Activated naive CD8-positive, alpha-beta T cell treated with anti-CD3 and anti-CD28 coated beads for 36 hours (primary cell): ENCODE measurements at regions not wholly inside any gene's neighbourhood (a gene's known extent, or its start where the extent isn't known, plus 50 kb on each side); places are given as distances from the start of the nearest gene placed in this dataset.

Experiments
- DNase-seq: peaks from one replicate; pipeline ENCODE4 v3.0.0; 2021
- H3K27ac Mint-ChIP-seq: one replicate; pipeline ENCODE4 v1.8.0; 2022; ENCODE audit warnings: mild to moderate bottlenecking, moderate library complexity, mixed read lengths
- H3K27me3 Mint-ChIP-seq: one replicate; pipeline ENCODE4 v1.8.0; 2022; ENCODE audit warnings: mild to moderate bottlenecking, mixed read lengths
- H3K36me3 Mint-ChIP-seq: one replicate; pipeline ENCODE4 v1.8.0; 2021; ENCODE audit warnings: mild to moderate bottlenecking, mixed read lengths
- H3K4me1 Mint-ChIP-seq: one replicate; pipeline ENCODE4 v1.8.0; 2021; ENCODE audit warnings: mixed read lengths
- H3K4me3 Mint-ChIP-seq: one replicate; pipeline ENCODE4 v1.8.0; 2022; ENCODE audit warnings: mild to moderate bottlenecking, moderate library complexity, mixed read lengths
- H3K9me3 Mint-ChIP-seq: one replicate; pipeline ENCODE4 v1.8.0; 2022; ENCODE audit warnings: mixed read lengths

GRCh38 chr10:43752682-43753081, 104.0 kb upstream of the ZNF32 start:
- no peaks in the 10 kb centered on the region for H3K36me3 Mint-ChIP-seq
- no peak for DNase-seq
- H3K27me3 Mint-ChIP-seq, result no peaks in the 10 kb centered on the region
- no peak overlapping the region for H3K4me3 Mint-ChIP-seq
- H3K9me3 Mint-ChIP-seq, result no peaks in the 10 kb centered on the region
- H3K27ac Mint-ChIP-seq, result no peak overlapping the region
- H3K4me1 Mint-ChIP-seq, result no peaks in the 10 kb centered on the region

DNA sequence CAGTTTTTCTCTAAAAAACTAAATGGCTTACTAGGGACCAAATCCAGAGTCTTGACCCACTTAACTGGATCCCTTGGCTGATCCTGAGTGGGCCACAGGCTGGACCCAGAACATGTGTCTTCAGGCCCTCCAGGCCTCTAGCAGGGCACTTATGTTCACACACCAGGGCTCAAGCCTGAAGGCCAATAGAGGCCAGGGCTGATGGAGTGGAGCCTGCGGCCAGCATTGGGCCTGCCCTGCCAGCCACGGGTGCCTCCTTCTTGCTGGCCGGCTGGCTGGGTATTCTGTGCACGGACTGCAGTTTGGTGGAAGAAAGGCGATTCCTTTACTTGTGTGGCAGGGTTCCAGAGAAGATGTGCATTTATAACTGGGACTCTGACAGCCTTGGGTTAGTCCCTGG, 103.0 kb upstream of the ZNF32 start:
- Mint-ChIP-seq H3K4me3 (no peak overlapping the region), H3K27me3 (no peaks in the 10 kb centered on the region), H3K9me3 (no peaks in the 10 kb centered on the region), H3K36me3 (no peaks in the 10 kb centered on the region), H3K4me1 (no peaks in the 10 kb centered on the region), H3K27ac (no peak overlapping the region)
- no peak for DNase-seq

- Mint-ChIP-seq H3K4me3 (no peak overlapping the region), H3K9me3 (no peaks in the 10 kb centered on the region), H3K36me3 (no peaks in the 10 kb centered on the region), H3K27me3 (no peaks in the 10 kb centered on the region), H3K27ac (no peak overlapping the region), H3K4me1 (no peaks in the 10 kb centered on the region)
- DNase-seq, result no peak
Measured at GRCh38 chr10:43749940-43750552, 101.4 kb upstream of the ZNF32 start.

GRCh38 chr10:43749145-43749576, 100.5 kb upstream of the ZNF32 start:
- no peaks in the 10 kb centered on the region for H3K9me3 Mint-ChIP-seq
- H3K36me3 Mint-ChIP-seq, result no peaks in the 10 kb centered on the region
- no peak overlapping the region for H3K4me3 Mint-ChIP-seq
- no peaks in the 10 kb centered on the region for H3K4me1 Mint-ChIP-seq
- no peak overlapping the region for H3K27ac Mint-ChIP-seq
- no peak for DNase-seq
- no peaks in the 10 kb centered on the region for H3K27me3 Mint-ChIP-seq

GRCh38 chr10:43748560-43748959, 99.9 kb upstream of the ZNF32 start:
- H3K36me3 Mint-ChIP-seq, result no peaks in the 10 kb centered on the region
- H3K9me3 Mint-ChIP-seq, result no peaks in the 10 kb centered on the region
- H3K27me3 Mint-ChIP-seq, result no peaks in the 10 kb centered on the region
- no peak overlapping the region for H3K4me3 Mint-ChIP-seq
- no peak overlapping the region for H3K27ac Mint-ChIP-seq
- H3K4me1 Mint-ChIP-seq, result no peaks in the 10 kb centered on the region
- DNase-seq, result no peak

DNA sequence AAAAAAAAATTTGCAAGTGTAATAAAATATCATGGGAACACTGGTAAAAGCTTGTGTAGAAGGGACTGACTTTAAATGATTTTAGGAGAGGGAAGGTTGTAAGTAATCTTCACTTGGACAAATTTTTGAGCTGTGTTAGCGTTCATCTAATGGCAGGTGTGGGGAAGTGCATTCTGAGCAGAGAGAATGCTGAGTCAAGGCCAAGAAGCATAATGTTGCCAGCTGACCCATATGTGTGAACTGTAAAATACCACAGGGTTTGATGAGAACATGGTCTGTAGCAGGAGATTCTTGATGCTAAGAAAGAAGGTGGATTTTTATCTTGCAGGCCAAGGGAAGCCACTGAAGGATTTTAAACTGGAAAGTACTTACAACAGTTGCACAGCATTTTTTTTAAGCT, 98.2 kb upstream of the ZNF32 start:
- no peaks in the 10 kb centered on the region for H3K36me3 Mint-ChIP-seq

GRCh38 chr10:43739161-43739560, 90.5 kb upstream of the ZNF32 start:
- Mint-ChIP-seq H3K9me3 (no peaks in the 10 kb centered on the region), H3K27ac (no peak overlapping the region), H3K4me1 (peaks cover 5% of the 10 kb centered on the region), H3K36me3 (no peaks in the 10 kb centered on the region), H3K4me3 (no peak overlapping the region), H3K27me3 (peaks cover 2% of the 10 kb centered on the region)
- no peak for DNase-seq

More for the DNA sequence above, 98.2 kb upstream of the ZNF32 start:
- Mint-ChIP-seq H3K27me3 (no peaks in the 10 kb centered on the region), H3K4me3 (no peak overlapping the region), H3K27ac (no peak overlapping the region), H3K9me3 (no peaks in the 10 kb centered on the region), H3K4me1 (no peaks in the 10 kb centered on the region)
- no peak for DNase-seq

DNA sequence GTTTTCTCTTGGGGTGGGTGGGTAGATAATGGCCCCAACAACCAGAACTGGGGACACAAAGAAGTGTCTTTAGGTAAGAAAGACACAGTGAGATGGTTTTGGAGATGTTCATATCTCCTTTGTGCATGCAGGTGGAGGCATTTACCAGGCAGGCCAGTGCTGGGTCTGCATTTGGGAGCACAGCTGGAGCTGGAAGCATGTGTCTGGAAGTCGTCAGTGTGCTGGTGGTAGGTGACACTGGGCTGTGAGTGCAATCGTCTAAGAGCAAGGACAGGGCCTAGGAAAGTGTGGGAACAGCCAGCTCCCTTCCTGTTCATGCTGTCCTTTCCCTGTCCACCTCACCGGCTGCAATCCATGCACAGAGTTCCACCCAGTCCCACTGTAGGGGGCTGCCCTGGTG, 88.3 kb upstream of the ZNF32 start:
- Mint-ChIP-seq H3K36me3 (no peaks in the 10 kb centered on the region), H3K9me3 (peaks cover 1% of the 10 kb centered on the region), H3K4me1 (peaks cover 6% of the 10 kb centered on the region), H3K27me3 (peaks cover 5% of the 10 kb centered on the region), H3K4me3 (no peak overlapping the region), H3K27ac (no peak overlapping the region)
- DNase-seq, result no peak

DNA sequence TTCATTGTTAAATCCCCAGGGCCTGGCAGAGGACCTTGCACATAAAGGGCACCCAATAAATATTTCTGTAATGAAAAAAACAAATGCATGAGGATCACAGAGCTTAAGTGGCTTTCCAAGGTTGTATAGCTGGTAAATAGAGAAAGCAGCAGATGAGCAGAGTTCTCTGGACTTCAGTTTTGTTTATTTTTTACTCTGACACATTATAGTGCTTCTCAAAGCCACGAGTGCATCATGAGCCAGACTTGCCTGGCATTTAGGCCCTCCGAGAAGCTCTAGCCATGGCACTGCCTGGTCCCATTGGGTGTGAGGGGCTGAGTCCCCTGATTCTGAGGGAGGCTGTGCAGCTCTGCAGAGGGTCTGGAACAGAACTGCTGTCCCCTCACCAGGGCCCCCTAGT, 87.2 kb upstream of the ZNF32 start:
- H3K36me3 Mint-ChIP-seq, result peaks cover 3% of the 10 kb centered on the region
- H3K27ac Mint-ChIP-seq, result no peak overlapping the region
- no peak for DNase-seq
- H3K4me1 Mint-ChIP-seq, result peaks cover 6% of the 10 kb centered on the region
- H3K27me3 Mint-ChIP-seq, result peaks cover 5% of the 10 kb centered on the region
- H3K9me3 Mint-ChIP-seq, result peaks cover 3% of the 10 kb centered on the region
- H3K4me3 Mint-ChIP-seq, result no peak overlapping the region

- peaks cover 11% of the 10 kb centered on the region for H3K9me3 Mint-ChIP-seq
- H3K4me3 Mint-ChIP-seq, result no peak overlapping the region
Measured at GRCh38 chr10:43734716-43735115, 86.0 kb upstream of the ZNF32 start.

DNA sequence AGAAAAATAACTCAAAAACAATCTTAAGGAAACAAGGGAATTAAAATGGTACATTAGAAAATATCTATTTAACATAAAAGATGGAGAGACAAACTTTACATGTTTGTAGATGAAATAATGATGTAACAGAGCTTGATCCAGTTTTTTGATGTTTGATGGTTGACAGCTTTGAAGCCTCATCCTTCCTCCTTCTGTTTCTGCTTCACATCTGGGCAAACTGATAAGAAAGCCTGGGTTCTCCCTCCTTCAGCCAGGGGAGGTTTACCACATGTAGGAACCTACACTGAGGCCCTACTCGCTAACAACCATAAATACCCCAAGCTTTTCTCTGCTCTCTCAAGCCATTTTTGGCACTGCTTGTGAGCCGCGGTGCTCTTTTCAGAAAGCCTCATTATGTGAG, 82.8 kb upstream of the ZNF32 start:
- no peak overlapping the region for H3K27ac Mint-ChIP-seq
- H3K4me1 Mint-ChIP-seq, result peaks cover 6% of the 10 kb centered on the region
- no peak for DNase-seq
- peaks cover 3% of the 10 kb centered on the region for H3K36me3 Mint-ChIP-seq
- H3K4me3 Mint-ChIP-seq, result no peak overlapping the region
- peaks cover 8% of the 10 kb centered on the region for H3K27me3 Mint-ChIP-seq
- H3K9me3 Mint-ChIP-seq, result peaks cover 27% of the 10 kb centered on the region

More at GRCh38 chr10:43734716-43735115, 86.0 kb upstream of the ZNF32 start:
- H3K36me3 Mint-ChIP-seq, result peaks cover 3% of the 10 kb centered on the region
- H3K27me3 Mint-ChIP-seq, result peaks cover 5% of the 10 kb centered on the region
- no peak overlapping the region for H3K27ac Mint-ChIP-seq
- H3K4me1 Mint-ChIP-seq, result peaks cover 6% of the 10 kb centered on the region
- no peak for DNase-seq

DNA sequence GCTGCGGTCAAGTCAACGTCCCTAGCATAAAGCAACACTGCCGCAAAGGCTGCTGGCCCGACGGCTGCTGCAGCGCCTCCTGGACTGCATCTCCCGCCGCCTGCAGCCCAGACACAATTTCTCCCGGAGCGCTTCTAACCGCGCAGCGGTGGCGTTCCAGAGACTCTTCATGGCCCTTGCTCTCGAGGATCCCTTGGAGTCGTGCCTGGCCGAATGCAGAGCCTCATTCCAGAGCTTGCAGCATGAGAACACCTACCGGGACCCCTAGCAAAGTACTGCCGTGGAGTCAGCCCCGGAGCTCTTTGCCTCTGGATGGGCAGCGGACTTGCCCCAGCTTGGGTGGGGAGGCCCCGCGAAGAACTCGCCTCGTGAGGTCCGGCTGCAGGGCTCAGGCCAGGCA, 79.7 kb upstream of the ZNF32 start:
- DNase-seq, result no peak
- peaks cover 3% of the 10 kb centered on the region for H3K36me3 Mint-ChIP-seq
- H3K27ac Mint-ChIP-seq, result no peak overlapping the region
- peaks cover 35% of the 10 kb centered on the region for H3K9me3 Mint-ChIP-seq
- H3K27me3 Mint-ChIP-seq, result peaks cover 3% of the 10 kb centered on the region
- no peak overlapping the region for H3K4me3 Mint-ChIP-seq
- H3K4me1 Mint-ChIP-seq, result no peaks in the 10 kb centered on the region

DNA sequence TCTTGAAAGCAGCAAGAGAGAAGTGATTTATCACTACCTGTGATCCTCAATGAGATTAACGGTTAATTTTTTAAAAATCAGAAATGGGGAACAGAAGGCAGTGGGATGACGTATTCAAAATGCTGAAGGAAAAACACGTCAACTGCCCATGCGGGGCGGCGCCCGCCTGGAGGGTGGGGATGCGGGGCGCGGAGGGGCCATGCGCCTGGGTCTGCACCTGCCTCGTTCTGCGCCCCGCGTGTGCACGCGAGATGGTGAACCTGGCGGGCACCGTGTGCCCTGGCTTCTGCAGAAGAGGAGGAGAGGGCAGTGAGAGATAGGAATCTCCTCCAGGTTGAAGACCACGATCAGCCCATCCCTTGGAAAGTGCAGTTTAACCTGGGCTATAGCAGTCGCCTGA, 79.3 kb upstream of the ZNF32 start:
- peaks cover 35% of the 10 kb centered on the region for H3K9me3 Mint-ChIP-seq
- no peak overlapping the region for H3K27ac Mint-ChIP-seq
- H3K4me1 Mint-ChIP-seq, result no peaks in the 10 kb centered on the region
- no peak for DNase-seq
- peaks cover 3% of the 10 kb centered on the region for H3K36me3 Mint-ChIP-seq
- H3K27me3 Mint-ChIP-seq, result peaks cover 3% of the 10 kb centered on the region
- no peak overlapping the region for H3K4me3 Mint-ChIP-seq

DNA sequence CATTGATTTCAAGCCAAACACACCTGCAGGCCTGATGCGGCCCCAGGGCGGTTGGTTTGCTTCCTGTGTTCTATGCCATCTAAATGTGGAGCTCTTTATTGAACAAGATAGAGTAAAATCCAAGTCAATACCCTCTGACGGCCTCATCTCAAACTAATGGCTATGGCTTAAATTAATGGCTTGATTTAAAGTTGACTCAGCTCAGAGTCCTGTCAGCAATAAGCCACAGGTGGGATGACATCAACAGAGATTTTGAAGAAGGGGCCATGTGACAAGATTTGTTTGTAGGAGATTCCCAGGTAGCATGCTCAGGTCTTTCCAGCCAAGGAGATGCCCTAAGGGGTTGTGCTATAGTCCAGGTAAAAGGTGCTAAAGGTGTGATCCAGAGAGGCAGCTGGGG, 66.7 kb upstream of the ZNF32 start:
- DNase-seq, result no peak
- Mint-ChIP-seq H3K27me3 (no peaks in the 10 kb centered on the region), H3K36me3 (no peaks in the 10 kb centered on the region), H3K27ac (no peak overlapping the region), H3K9me3 (no peaks in the 10 kb centered on the region), H3K4me3 (no peak overlapping the region), H3K4me1 (no peaks in the 10 kb centered on the region)

DNA sequence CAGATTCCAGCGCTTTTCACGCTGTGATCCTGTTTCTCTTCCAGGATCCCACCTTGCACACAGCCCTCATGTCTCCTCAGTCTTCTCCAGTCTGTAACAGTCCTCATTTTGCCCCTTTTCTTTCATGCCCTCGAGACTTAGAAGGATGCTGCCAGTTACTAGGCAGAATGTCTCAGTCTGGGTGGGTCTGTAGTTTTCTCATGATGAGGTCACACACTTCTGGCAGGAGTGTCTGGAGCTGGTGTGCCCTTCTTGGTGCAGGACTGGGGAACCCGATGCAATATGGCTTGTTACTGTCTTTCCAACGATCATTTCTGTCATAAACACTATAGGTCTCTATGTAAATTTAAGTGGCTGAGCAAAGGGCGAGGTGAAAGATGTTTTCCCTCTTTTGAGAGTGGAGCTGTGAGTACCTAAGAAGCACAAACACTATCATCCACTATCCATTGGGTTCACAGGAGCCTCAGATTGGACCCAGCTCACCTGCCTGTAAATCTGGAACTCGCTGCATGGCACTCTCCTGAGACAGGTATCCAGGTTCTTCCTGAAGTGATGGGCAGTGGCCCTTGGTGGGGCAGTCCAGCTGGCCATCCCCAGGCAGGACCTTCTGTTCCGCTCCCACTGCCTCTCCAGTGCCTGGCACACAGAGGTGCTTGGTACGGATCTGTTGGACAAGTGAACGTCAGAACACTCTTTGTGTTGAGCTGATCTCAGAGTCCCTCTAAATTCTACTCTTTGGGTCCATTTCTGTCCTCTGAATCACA, 64.3 kb upstream of the ZNF32 start:
- Mint-ChIP-seq H3K36me3 (no peaks in the 10 kb centered on the region), H3K9me3 (no peaks in the 10 kb centered on the region), H3K4me1 (no peaks in the 10 kb centered on the region), H3K4me3 (no peak overlapping the region), H3K27me3 (no peaks in the 10 kb centered on the region), H3K27ac (no peak overlapping the region)
- no peak for DNase-seq
